GM21619 (cell line): ENCODE measurements at regions not wholly inside any gene's neighbourhood (a gene's known extent, or its start where the extent isn't known, plus 50 kb on each side); places are given as distances from the start of the nearest gene placed in this dataset.

ENCODE experiments used
- ATAC-seq: cut with Tn5 transposase; IDR thresholded peaks from one replicate; pipeline ENCODE4 v1.9.1; 2021; ENCODE audit not compliant: unreplicated experiment

GRCh38 chr11:112354364-112354763 lies 93.7 kb upstream of the PLET1 start:
- no peak for ATAC-seq

GRCh38 chr11:112355726-112356125 lies 95.1 kb upstream of the PLET1 start:
- no peak for ATAC-seq

- no peak for ATAC-seq
These were observed 96.8 kb upstream of the PLET1 start for GRCh38 chr11:112357488-112357887.

GRCh38 chr11:112361396-112361795 lies 100.7 kb upstream of the PLET1 start:
- no peak for ATAC-seq

- ATAC-seq, result no peak
These were observed 102.9 kb upstream of the PLET1 start for GRCh38 chr11:112363527-112363926.

- ATAC-seq, result no peak
These were observed 104.4 kb upstream of the PLET1 start for GRCh38 chr11:112364962-112365481.

GRCh38 chr11:112366012-112366411 lies 105.4 kb upstream of the PLET1 start:
- no peak for ATAC-seq

GRCh38 chr11:112366777-112367176 lies 106.1 kb upstream of the PLET1 start:
- ATAC-seq, result no peak

GRCh38 chr11:112367461-112367860 lies 106.8 kb upstream of the PLET1 start:
- ATAC-seq, result no peak

GRCh38 chr11:112367895-112368294 lies 107.2 kb upstream of the PLET1 start:
- no peak for ATAC-seq

GRCh38 chr11:112368381-112368780 lies 107.7 kb upstream of the PLET1 start:
- ATAC-seq, result no peak

GRCh38 chr11:112369374-112369773 lies 108.7 kb upstream of the PLET1 start:
- no peak for ATAC-seq

- no peak for ATAC-seq
These were observed 109.3 kb upstream of the PLET1 start for GRCh38 chr11:112369916-112370315.

- no peak for ATAC-seq
These were observed 114.0 kb upstream of the PLET1 start for GRCh38 chr11:112374486-112375140.

GRCh38 chr11:112377946-112378345 lies 117.3 kb upstream of the PLET1 start:
- ATAC-seq, result no peak

GRCh38 chr11:112380464-112380863 lies 119.8 kb upstream of the PLET1 start:
- no peak for ATAC-seq

GRCh38 chr11:112381578-112381977 lies 120.9 kb upstream of the PLET1 start:
- no peak for ATAC-seq

- no peak for ATAC-seq
These were observed 121.9 kb upstream of the PLET1 start for GRCh38 chr11:112382561-112382960.

GRCh38 chr11:112388496-112388895 lies 127.8 kb upstream of the PLET1 start:
- ATAC-seq, result no peak

- no peak for ATAC-seq
These were observed 130.4 kb upstream of the PLET1 start for GRCh38 chr11:112391086-112391485.

GRCh38 chr11:112392904-112393303 lies 132.2 kb upstream of the PLET1 start:
- ATAC-seq, result no peak

GRCh38 chr11:112394304-112394703 lies 133.6 kb upstream of the PLET1 start:
- no peak for ATAC-seq

- ATAC-seq, result no peak
These were observed 135.4 kb upstream of the PLET1 start for GRCh38 chr11:112396076-112396475.
